GM21717 (cell line): ENCODE measurements at regions not wholly inside any gene's neighbourhood (a gene's known extent, or its start where the extent isn't known, plus 50 kb on each side); places are given as distances from the start of the nearest gene placed in this dataset.

Experiments
- ATAC-seq: cut with Tn5 transposase; IDR thresholded peaks from one replicate; pipeline ENCODE4 v1.9.1; 2021; ENCODE audit warnings: mild to moderate bottlenecking, moderate library complexity; ENCODE audit not compliant: unreplicated experiment

DNA sequence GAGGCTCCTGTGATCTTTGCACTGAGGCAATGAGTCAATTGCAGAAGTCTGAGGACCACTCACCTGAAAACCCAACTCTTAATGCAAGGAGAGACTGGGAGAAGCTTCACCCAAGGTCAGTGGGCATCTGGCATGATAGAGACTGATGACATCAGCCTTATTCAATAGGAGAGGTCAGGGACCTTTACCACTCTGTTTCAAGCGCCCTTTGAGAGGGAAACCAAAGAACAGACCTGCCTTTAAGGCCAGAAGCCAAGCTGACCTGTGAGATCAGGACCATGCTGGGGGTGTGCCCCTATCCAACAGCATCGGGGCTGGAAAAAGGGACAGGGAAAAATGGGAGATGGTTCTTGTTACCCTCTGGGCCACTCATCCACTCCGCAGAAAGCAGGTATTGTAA lies 83.3 kb upstream of the FOXN3 start:
- no peak for ATAC-seq

DNA sequence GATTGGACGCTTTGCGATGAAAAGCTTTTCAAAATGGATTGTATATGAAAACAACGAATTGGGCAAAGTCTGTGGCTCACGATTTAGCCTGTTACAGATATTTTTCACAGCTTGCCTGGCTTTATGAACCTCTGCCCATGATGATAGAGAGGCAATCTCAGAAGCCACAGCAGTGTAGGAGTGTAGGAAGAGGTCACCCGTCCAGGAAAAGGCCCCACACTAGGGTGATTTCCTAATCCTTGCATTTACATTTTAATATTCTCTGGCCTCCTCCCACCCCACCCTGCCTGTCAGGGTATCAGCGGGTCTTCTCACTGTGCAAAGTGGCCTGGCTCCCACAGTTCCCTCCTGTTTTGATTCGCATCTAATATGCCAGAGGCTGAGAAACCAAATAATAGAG lies 81.8 kb upstream of the FOXN3 start:
- ATAC-seq: no peak

DNA sequence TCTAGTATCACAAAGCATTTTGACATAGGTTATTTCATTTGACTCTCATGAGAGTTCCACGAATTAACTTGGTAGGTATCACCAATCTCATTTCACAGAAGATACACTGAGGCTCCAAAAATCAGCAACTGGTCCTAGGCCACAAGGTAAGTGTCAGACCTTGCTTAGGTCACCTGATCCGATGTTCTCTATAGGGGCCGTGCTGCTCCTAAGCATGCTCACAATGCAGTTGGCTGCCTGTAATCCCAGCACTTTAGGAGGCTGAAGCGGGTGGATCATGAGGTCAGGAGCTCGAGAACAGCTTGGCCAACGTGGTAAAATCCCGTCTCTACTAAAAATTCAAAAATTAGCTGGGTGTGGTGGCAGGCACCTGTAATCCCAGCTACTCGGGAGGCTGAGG lies 78.7 kb upstream of the FOXN3 start:
- no peak for ATAC-seq

DNA sequence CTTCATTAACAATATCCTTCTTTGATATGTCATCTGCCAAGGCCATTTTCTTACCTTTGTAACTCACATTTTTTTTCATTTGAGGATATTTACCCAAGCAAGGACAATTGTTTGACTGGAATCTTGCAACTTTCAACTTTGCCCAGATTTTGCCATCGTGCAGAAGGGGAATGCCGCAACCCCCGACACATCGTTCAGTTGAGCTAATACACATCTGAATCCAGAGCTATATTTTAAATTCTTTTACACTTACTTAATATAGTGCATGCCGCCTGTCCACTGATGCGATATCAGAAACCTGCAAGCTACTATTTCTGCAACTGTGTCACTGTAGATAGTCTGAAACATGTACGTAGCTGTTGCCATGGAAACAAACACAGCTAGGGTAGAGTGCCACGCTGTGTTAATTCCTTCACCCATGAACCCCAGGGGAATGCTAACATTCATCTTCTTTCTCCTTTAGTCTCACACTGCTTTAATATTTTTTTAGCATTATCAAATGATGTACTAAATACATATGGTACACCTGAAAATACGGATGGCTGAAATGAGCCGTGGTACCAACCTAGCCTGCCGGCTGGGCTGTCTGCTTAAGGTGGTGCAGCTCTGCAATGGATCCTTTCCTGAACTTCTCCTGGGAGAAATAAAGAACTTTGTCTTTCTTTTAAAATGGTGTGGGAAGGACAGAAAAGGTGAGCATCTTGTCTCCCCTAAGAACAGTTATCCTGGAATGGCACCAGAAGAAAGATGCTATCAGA lies 77.0 kb upstream of the FOXN3 start:
- ATAC-seq: peak; percentile 89

DNA sequence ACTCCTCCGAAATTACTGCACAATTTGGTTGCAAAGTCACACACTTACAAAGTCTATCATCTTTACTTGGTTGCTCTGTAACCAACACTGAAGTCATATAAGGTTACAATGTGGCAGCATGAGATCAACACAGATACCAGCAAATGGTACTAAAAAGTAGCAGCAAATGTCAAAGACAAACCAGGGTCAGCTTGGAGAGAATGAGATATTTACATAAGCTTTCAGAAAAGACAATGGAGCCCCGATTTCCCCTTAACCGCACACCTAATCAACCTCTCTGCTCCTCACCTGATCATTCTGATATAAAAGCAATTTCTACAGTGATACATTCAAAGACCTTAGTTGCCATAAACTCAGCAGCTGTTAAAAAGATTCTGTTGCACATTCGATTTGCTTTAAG lies 76.4 kb upstream of the FOXN3 start:
- ATAC-seq: no peak

DNA sequence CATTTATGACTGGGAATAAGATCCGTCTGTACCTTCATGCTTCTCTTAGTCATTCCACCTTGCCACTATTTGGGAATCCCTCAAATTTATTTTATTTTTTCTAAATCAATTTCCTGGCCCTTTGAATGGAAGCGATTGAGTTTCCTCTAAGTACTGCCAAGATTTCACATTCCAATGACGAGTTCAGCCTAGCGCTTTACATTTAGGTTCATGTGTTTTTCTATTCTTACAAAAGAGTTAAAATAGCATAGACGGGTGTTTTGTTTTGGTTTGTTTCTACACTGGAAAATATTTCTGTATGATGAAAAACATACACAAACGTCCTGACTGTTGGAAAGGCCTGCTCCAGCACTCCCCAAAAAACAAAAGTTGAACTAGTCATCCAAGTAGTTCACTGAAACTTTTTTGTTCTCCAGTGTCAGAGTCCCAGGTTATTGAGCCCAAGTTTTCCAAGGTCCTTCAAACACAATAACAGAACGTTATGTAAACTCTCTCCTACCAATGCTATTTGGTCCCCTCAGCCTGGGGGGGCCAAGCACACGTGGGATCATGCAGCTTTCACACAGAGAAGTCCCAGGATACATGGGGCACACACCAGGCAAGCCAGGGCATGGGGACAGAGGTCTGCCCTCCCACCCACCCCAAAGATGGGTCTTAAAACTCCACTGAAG lies 74.8 kb upstream of the FOXN3 start:
- no peak for ATAC-seq

DNA sequence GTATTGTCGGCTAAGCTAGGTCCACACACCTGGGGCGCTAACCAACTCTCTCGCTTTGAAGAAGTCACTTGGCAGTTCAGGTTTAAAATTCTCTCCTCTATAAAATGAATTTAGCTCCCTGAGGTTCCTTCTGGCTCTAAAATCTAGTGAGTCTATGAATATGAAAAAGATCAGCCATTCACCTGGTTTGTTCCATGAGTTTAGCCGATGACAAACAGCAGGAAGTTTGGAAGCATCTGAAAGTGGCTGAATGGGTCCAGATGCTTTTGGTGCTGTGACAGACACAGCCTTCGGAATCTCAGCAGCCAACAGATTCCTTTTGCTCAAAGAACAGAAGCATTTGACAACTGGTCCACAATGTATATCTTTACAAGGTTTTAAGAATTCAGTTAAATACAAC lies 73.4 kb upstream of the FOXN3 start:
- ATAC-seq: no peak

DNA sequence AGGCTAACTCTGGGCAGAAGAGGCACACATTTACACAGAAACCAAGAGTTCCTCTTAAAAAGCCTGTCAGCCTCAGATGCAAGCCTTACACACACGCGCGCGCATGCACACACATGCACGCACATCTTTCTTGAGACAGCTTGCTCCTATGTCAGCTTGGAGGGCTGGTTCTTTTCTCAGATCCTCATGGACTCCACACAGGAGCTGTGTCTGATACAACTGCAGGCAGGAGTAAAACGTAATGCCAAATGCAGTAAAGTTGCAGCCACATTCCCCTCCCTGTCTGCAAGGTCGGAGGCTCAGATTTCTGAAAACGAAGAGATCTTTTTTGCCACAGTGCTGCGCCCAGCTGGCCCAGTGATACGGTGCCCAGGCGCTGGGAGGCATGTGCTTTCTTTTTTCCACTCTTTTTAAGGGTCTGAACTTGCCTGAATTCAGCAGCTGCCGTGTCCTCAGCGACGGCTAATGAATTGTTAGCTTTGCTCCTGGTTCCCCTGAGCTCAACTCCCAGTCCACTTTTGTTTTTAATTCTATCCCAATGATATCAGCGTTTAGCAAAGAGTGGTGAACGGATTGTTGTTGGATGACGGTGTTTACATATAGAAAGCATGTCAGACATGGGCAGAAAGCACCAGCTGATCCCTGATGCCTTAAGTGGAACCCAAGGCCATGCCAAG lies 72.9 kb upstream of the FOXN3 start:
- ATAC-seq: no peak

DNA sequence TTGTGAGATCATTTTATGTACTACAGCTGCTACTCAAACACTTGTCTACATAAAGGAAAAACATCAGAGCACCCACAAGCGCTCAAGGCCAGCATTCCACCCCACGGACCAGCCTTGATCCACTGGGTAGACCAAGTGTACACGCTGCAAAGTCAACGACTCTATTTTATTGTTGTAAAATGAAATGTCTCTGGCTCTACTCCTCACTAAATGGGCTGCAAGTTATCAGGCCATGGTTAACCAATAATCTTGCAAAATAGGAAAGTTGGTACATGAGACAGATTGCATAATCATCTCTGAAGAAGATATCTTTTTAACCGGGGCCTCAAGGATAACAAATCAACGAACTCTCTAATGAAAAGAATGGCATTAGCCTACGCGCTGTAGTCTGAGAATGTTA lies 69.9 kb upstream of the FOXN3 start:
- ATAC-seq: no peak

DNA sequence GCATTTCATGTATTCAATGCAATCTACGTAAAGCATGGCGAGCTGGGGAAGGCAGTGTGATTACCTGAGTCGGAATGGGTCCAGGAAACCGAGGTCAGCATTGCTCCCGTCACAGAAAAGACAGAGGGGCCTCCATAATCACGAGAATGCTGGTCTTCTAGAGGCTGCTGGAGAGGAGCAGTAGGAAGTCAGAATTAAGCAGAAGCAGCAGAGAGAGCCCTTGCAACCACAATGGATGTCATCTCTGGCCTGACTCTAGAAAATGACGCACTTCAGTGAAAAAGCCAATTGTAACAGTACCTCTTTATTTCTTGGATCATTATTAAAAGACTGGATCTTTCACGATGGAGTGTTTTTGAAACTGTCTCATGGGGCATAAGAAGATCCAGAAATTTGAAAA lies 69.5 kb upstream of the FOXN3 start:
- ATAC-seq: no peak

DNA sequence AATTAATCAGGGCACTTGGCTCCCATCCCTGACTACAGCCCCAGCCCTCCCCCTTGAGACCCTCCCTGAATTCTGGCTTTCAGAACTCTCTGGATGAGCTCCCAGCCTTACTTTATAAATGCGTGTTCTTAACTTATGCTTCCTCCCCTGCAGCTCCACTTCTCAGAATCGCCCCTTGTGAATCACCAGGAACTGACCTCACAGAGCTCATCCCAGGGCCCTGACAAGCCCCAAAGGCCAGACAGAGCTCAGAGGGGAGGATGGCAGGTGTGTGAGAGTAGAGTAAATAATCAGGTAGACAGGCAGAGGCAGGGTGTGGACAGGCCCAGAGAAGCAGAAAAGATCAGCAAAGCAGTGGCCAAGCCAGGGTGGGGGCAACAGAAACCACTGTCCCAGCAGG lies 68.2 kb upstream of the FOXN3 start:
- no peak for ATAC-seq

DNA sequence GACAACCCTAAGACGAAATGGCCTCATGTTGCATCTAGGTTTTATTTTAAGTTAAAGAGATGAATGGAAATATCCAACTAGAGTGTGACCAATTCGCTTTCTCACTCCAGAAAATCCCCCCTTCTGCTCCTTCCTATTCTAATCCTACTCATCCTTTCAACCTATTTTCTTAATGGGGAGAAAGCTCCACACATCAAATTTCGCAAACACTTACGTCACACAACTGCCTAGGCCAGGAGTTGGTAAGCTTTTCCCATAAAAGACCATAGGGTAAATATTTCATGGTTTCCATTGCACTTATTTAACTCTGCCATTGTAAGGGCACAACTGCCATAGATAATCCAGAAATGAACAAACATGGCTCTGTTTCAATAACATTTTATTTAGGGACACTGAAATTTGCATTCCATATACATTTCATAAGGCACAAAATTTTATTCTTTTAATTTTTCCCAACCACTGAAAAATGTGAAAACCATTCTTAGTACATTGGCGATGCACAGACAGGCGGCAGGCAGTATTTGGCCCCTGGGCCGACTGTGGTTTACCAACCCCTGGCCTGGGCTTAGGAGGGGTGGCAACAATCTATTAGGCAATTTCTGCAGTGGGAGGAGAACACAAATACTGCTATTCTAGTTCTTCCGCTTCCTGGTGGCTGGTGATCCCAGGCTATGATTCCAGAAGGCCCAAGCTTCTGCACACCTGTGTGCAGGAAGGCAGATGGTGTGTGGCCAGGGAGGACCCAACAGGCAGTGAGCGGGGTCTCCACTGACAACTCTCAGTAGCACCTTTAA lies 67.2 kb upstream of the FOXN3 start:
- ATAC-seq: no peak

DNA sequence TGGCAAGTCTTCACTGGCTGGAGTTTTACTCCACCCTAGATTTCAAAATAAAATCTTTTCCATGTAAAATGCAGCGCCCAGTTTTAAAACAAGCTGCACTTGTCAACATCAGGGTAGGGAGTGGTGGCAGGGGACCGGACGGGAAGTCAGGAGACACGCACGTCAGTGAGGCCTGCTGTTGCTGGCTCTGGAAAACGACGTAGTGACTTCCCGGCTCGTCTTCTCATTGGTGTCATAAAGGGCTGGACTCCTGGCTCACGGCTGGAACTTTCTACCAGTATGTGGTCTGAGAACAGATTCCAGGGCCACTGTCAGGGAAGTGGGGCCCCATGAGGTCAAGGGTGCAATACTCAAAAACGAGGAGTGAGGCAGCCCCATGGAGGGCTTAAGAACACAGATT lies 64.2 kb upstream of the FOXN3 start:
- ATAC-seq: no peak

DNA sequence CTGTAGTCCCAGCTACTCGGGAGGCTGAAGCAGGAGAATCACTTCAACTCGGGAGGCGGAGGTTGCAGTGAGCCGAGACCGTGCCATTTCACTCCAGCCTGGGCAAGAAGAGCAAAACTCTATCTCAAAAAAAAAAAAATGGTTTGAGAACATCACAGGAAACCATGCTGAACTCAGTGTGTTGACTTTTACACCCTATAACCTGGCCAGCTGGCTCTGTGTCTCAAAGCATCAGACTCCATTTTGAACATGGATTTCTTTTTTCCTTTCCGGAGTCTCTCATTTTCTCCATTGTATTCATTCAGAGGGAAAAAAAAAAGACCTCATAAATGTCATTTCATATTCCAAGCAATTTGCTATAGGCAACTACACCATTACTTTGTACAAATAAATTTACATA lies 63.2 kb upstream of the FOXN3 start:
- no peak for ATAC-seq

DNA sequence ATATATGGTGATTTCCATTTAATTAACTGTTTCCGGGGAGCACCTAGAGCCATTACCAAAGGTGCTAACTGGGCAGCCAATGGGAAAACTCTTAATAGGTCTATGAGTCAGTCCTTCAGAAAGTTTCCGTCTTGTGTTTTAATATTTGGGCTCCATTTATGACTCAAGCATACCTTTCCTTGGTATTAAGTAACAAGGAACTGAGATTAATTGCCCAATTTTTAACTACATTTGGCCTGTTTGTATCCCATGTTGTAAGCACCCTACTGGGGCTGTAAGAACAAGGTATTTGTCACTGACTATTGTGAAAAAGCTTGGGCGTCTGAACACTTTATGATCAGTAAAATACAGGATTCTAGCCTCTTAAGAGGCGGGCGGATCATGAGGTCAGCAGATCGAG lies 62.8 kb upstream of the FOXN3 start:
- ATAC-seq: no peak

DNA sequence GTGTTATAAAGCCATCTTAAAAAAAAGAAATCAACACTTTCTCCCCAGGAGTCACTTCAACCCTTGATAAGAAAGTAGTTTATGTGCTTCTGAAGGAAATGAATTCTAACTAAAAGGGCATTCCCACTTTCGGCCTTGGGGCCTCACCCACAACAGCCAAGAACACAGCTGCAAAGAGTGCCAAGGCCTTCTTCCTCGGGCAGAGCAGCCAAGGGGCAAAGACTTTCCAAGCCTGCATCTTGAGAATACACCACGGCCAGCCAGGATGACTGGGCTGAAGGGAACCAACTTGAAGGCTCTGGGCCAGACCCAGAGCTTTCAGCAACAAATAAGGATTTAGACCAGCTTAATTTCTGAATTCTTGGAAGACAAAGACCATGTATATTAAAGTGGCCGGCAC lies 60.4 kb upstream of the FOXN3 start:
- no peak for ATAC-seq

DNA sequence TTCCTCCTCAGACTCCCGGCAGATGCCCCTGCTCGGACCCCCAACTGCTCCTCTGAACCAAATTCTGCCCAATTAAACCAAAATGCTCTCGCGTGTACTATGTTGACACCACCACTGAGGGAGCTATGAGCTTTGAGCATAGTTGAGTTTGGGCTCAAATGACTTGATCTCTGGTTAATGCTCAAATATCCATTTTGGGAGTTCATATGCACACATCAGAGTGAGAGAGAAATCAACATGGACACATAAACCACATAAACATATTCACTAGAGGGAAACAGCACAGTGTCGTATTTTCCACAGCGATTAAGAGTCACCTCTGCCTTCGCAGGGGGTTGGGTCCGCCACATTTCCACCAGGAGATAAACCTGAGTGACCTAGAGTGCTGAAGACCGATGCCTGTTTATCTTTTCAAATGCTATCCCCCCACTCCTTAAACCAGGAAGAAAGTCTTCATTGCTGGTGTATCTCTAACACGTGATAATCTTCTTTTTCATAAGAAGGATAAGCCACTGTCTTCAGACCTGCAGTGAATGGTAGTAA lies 59.4 kb upstream of the FOXN3 start:
- no peak for ATAC-seq

DNA sequence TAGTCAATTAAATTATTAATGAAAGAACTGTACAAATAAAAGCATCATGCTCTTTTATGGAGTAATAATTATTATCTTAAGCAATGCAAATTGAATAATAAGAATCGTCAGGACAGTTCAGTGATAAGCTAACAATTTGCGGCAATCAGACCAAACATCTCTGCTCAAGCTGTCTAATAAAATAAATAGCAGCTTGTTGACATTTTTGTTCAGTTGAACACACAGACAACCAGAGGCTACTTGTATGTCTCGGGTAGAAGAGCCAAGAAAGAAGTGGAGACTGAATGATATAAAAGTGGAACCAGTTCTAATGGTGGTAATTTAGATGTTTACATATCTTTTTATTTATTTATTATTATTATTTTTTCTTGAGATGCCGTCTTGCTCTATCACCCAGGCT lies 57.4 kb upstream of the FOXN3 start:
- no peak for ATAC-seq

DNA sequence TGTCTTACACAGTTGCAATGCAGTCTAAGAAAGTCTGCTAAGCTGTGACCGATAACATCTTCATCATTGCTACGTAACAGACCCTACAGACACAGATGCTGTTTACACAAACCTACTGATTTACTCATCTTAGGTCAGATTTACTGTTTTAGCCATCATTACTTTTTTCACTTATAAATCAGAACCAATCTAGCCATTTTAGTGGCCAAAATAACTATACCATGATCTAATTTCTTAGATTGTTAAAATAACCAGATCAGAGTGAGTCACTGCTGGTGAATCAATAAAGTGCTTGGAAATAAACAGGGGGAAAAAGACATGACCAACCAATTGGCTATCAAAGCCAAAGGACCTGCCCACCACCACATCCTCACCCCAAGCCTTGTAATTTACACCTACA lies 57.0 kb upstream of the FOXN3 start:
- ATAC-seq: no peak

DNA sequence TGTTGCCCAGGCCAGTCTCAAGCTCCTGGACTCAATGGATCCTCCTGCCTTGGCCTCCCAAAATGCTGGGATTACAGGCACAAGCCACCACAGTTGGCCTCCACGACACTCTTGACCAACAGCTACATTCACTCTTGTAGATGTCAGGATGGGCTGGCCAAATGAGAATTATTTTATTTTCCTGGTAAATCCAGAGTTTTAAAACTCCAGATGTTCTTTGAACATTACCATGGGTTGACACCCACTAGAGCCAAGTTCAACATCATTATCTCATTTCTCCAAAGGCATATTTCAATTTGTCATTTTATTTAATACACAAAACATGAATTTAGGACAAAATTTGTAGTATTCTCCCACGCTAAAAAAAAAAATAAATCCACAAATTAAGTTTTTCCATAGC lies 56.5 kb upstream of the FOXN3 start:
- no peak for ATAC-seq

DNA sequence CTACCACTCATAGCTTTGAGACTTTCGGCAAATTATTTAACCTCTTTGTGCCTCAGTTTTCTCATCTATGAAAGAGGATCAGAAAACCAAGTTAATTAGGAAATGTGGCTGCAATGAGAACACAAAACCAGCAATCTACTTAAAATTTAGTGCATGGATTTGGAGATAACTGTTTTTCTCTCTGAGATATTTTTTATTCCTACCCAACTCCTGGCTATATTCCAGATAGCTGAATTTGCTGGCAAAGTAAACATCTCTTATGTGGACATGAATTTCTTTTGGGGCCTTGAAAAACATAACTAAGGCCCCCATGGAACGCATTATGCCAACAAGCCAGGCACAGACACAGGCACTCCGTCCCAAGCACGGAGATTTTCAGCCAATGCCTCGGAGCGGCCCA lies 53.4 kb upstream of the FOXN3 start:
- ATAC-seq: no peak
